ENCODE measurements at regions not wholly inside any gene's neighbourhood (a gene's known extent, or its start where the extent isn't known, plus 50 kb on each side); places are given as distances from the start of the nearest gene placed in this dataset.

DNA sequence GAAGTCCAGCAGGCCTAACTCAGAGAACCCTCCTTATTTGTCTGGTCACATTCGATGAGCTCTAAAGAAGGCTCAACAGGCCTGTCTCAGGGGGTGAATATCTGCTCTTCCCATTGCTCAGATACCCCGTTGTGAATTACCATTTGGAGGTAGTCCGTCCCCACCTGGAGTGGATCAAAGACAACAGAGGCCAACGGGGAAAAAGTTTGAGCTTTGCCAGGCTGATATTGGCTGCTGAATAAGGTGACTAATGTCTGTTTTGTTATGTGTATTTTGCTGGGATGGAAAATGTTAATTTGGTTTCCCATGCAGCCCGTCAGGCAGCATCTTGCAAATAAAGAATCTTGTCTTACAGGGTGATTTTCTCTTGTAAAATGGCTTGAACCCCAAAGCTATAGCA lies 69.2 kb upstream of the EPS8L3 start:
- H3K27ac ChIP-seq: no peak overlapping the region
- TF ChIP-seq ZFX (IDR thresholded peaks at IDR 0.05): no peak

DNA sequence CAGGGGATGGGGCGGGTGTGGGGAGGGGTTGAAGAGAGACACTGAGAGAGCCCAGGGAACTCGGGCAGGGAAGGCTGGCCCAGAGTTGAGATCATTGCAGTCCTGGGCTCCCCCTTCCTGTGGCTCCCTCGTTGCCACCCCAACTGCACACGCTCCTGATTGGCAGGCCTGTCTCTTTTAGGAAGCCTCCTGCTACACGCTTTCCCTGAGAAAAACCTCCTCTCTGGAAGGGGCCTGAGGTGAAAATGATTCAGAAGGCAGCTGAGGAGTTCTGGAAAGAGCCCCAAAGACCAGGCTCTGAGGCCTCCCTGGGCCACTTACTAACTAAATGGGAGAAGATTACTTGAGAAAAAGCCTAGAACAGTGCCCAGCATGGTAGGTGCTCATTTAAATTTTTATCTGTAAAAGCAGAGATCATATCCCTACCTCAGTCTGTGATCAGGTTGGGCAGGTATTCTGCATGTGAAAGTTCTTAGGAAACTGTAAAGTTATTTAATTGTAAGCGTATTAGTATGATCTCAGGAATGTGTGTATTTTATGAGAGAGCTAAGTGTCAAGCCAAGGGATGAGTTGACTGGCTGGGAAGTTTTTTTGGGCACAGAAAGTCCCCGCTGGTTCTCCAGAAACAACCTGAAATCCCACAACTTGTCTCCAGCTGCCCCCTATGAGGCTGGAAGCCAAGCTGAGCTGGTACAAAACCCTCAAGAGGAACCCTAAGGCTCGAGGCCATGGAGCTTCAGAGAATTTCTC lies 65.2 kb upstream of the EPS8L3 start:
- TF ChIP-seq, protein P1, sequence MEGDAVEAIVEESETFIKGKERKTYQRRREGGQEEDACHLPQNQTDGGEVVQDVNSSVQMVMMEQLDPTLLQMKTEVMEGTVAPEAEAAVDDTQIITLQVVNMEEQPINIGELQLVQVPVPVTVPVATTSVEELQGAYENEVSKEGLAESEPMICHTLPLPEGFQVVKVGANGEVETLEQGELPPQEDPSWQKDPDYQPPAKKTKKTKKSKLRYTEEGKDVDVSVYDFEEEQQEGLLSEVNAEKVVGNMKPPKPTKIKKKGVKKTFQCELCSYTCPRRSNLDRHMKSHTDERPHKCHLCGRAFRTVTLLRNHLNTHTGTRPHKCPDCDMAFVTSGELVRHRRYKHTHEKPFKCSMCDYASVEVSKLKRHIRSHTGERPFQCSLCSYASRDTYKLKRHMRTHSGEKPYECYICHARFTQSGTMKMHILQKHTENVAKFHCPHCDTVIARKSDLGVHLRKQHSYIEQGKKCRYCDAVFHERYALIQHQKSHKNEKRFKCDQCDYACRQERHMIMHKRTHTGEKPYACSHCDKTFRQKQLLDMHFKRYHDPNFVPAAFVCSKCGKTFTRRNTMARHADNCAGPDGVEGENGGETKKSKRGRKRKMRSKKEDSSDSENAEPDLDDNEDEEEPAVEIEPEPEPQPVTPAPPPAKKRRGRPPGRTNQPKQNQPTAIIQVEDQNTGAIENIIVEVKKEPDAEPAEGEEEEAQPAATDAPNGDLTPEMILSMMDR (conservative IDR thresholded peaks at IDR 0.05): no peak
- TF ChIP-seq ZFX (IDR thresholded peaks at IDR 0.05): no peak
- no peak overlapping the region for H3K27ac ChIP-seq

DNA sequence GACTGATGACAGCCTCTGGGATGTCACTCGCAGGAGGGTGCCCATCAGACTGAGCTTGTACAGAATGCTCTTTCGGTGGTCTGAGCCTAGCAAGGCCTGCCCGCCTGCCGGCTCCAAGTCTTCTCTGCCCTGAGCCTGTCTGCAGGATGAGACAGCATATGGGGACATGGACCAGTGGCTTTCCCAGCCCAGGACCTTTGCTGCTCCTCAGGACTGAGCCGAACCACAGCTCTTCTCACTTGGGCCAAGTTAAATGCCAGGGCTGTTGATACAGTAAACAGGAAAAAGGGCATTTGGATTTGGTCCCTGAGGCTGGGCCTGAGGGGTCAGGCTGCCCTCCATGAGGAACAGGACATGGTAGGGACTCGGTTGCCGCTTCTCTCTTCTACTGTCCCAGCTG lies 64.3 kb upstream of the EPS8L3 start:
- no peak overlapping the region for H3K27ac ChIP-seq
- TF ChIP-seq, protein P1 (conservative IDR thresholded peaks at IDR 0.05): no peak
- no peak for TF ChIP-seq ZFX (IDR thresholded peaks at IDR 0.05)

DNA sequence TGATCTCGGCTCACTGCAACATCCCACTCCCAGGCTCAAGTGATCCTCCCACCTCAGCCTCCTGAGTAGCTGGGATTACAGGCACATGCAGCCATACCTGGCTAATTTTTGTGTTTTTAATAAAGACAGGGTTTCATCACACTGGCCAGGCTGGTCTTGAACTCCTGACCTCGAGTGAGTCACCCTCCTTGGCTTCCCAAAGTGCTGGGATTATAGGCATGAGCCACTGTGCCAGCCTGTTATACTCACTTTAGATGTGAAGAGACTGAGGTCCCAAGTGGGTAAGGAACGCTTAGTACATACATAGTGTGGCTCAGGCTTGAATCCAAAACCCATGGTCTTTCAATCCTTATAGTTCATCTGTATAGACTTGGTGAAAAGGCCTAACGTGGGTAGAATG lies 63.7 kb upstream of the EPS8L3 start:
- TF ChIP-seq, protein P1 (conservative IDR thresholded peaks at IDR 0.05): no peak
- no peak for TF ChIP-seq ZFX (IDR thresholded peaks at IDR 0.05)
- no peak overlapping the region for H3K27ac ChIP-seq

DNA sequence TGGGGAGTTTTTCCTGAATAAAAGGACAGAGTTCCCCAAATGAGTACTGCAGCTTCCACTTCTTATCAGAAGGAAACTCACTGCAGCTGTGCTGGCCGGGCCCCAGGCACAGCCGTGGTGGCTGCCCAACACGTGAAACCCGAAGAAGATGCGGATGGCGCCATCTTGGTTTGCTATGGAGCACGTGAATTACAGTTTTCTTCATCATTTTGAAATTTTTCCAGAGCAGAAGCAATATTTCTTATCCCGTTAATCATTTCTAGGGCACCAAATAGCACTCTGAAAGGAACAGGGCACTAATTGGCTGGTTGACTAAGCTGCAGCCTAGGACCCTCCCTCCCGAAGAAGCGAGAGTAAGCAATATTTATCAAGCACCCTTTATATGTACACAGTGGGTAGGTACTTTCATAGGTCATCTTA lies 63.2 kb upstream of the EPS8L3 start:
- TF ChIP-seq, protein P1 (conservative IDR thresholded peaks at IDR 0.05): no peak
- TF ChIP-seq ZFX (IDR thresholded peaks at IDR 0.05): no peak
- H3K27ac ChIP-seq: no peak overlapping the region

DNA sequence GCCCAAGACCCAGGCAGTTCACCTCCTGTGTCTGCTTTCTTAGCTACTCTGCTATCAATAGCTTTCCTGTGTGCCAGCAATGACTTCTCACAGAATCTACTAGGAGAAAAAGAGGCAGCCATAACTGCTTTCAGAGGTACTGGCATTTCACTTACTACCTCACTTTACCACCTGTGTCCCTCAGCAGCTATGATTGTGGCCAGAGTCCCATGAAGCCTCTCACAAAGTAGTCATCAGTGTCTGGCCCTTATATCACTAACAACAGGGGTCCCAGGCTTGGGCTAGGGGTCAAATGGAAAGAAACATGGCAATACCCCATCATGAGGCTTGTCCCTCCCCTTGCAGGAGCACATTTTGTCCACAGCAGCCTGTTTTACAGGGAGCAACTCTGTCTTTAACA lies 62.7 kb upstream of the EPS8L3 start:
- H3K27ac ChIP-seq: no peak overlapping the region
- TF ChIP-seq, protein P1 (conservative IDR thresholded peaks at IDR 0.05): no peak
- no peak for TF ChIP-seq ZFX (IDR thresholded peaks at IDR 0.05)

DNA sequence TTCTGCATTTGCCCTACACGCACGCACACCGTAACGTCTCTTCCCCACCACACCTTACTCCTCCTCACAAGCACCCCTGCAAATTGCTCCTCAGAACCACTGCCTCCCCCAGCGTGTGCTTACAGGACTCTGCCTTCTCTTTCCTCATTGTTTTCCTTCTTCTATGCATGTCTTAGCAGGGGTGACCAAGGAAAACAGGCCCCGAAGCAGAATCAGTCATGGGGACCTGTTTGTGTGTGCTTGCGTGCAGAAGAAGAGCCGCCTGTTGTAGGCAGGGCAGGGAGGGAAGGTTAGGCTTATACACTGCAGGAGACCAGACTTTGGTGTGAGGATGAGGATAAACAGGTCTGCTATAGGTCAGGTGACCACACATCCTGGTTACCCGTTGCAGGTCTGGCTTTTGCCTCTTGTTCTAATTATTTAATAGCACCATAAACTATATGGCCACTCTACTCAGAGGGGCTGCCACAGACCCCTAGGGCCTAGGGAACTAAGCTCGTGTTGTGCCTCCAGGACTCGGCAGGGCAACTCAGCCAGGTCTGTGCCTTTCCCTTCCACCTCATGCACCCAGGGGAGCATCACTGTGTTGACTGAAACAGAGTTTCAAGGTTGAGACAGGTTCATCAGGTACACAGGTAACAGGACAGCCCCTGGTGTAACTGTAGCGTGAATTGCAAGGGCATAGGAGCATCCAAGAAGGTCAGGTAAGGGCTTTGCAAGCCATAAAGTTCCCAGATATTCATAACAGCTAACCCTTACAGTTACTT lies 60.8 kb upstream of the EPS8L3 start:
- H3K27ac ChIP-seq: no peak overlapping the region
- TF ChIP-seq, protein P1 (conservative IDR thresholded peaks at IDR 0.05): no peak
- no peak for TF ChIP-seq ZFX (IDR thresholded peaks at IDR 0.05)

Measured in C4-2B (cell line).